SK-N-SH (cell line): ENCODE measurements at regions not wholly inside any gene's neighbourhood (a gene's known extent, or its start where the extent isn't known, plus 50 kb on each side); places are given as distances from the start of the nearest gene placed in this dataset.

Experiments
- CTCF ChIP-seq: fragments of 200-600 bp; sonication (generic); IDR thresholded peaks from 2 replicates; pipeline ENCODE4 v1.6.1; 2017; ENCODE audit warnings: antibody characterized with exemption, mild to moderate bottlenecking, moderate library complexity
- ELF1 ChIP-seq: IDR thresholded peaks from 2 replicates; pipeline ENCODE4 v1.4.0; 2012
- EZH2phosphoT487 ChIP-seq: fragments of 200-600 bp; sonication (generic); IDR thresholded peaks from 2 replicates; pipeline ENCODE4 v1.6.1; 2017; ENCODE audit warnings: low read depth, mixed run types, mild to moderate bottlenecking, antibody characterized with exemption, moderate library complexity, borderline replicate concordance
- FOSL2 ChIP-seq: IDR thresholded peaks from 2 replicates; pipeline ENCODE4 v1.4.0; 2012; ENCODE audit warnings: low read depth, mild to moderate bottlenecking, moderate library complexity, borderline replicate concordance
- JUND ChIP-seq: IDR thresholded peaks from 2 replicates; pipeline ENCODE4 v1.4.0; 2012
- MAX ChIP-seq: IDR thresholded peaks from 2 replicates; pipeline ENCODE4 v1.4.0; 2012; ENCODE audit warnings: low read depth
- MEF2A ChIP-seq: IDR thresholded peaks from 2 replicates; pipeline ENCODE4 v1.4.0; 2012; ENCODE audit warnings: low read depth, borderline replicate concordance
- MXI1 ChIP-seq: IDR thresholded peaks from 2 replicates; pipeline ENCODE4 v1.6.1; 2012; ENCODE audit warnings: mild to moderate bottlenecking, low read depth, low read length, improper control_type of control experiment
- POLR2AphosphoS5 ChIP-seq: IDR thresholded peaks from 2 replicates; pipeline ENCODE4 v1.6.1; 2012; ENCODE audit warnings: low read depth, low read length
- RXRA ChIP-seq: IDR thresholded peaks from 2 replicates; pipeline ENCODE4 v1.4.0; 2012; ENCODE audit warnings: low read depth, mild to moderate bottlenecking, borderline replicate concordance
- TAF1 ChIP-seq: IDR thresholded peaks from 2 replicates; pipeline ENCODE4 v1.6.1; 2012; ENCODE audit warnings: low read depth, mild to moderate bottlenecking, low read length, moderate library complexity, borderline replicate concordance

- TF ChIP-seq EZH2phosphoT487 (no peak), CTCF (no peak), ELF1 (no peak), MAX (no peak), POLR2AphosphoS5 (no peak), MEF2A (no peak), RXRA (no peak), MXI1 (no peak), TAF1 (no peak), FOSL2 (no peak), JUND (no peak)
Measured at GRCh38 chr2:13308989-13309388, 592.3 kb downstream of the TRIB2 start.
